GM18867 (cell line): ENCODE measurements at regions not wholly inside any gene's neighbourhood (a gene's known extent, or its start where the extent isn't known, plus 50 kb on each side); places are given as distances from the start of the nearest gene placed in this dataset.
"Not testable (repeated sequence)": the region's sequence is repeated elsewhere in the genome, so short reads cannot be mapped to it uniquely, and the experiment has no call there.

ENCODE experiments used
- ATAC-seq: cut with Tn5 transposase; IDR thresholded peaks from one replicate; pipeline ENCODE4 v1.9.1; 2021; ENCODE audit warnings: mild to moderate bottlenecking, moderate library complexity; ENCODE audit not compliant: unreplicated experiment

DNA sequence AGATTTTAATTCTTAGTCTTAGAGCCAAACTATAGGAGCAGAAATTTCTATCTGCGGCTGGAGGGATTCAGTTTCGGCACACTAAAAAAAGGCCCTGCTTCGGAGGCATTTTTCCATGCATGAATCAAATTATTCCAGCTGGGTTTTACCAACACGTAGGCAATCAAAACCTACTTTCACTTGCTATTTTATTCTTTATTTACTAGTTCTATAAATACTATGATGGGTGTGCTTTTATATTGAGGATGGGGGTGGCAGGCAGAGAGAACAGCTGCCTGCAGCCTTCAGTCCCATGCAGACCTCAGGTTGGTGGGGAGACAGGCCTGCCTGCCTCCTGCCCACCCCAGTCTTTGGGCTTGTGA lies 609.8 kb downstream of the BCOR start:
- no peak for ATAC-seq

DNA sequence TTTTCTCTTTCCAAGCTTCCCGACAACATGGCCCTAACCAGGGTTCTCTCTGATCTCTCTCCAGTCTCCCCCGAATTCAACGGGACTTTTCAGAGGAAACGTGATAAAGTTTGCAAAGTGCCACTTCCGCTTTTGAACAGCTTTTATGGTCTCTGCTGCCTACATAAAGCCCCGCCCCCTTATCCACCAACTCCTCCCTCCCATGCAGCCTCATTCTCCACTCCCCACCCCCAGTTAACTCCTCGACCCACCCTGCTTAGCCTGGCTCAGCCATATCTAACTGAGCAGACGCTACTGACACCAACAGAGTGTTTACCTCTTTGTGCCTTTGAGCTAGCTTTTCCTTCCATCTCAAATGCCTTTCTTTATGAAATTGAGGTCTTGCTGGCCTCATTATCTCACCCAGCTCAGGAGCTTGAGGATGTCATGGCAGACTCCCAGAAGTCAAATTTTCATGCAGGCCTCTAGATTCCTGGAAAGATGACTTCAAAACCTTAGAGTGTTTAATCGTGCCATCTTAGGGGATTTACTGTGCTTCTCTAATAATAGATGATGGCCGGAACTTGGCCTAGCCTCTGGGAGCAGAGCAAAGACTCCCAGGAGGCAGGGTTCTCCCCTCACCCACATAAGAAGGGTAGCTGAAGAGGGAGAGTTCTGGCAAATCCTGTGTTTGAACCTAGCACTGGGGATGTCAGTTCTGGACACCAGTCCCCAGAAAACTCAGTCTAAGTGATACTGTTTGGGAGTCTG lies 606.0 kb downstream of the BCOR start:
- peak; percentile 64 for ATAC-seq

DNA sequence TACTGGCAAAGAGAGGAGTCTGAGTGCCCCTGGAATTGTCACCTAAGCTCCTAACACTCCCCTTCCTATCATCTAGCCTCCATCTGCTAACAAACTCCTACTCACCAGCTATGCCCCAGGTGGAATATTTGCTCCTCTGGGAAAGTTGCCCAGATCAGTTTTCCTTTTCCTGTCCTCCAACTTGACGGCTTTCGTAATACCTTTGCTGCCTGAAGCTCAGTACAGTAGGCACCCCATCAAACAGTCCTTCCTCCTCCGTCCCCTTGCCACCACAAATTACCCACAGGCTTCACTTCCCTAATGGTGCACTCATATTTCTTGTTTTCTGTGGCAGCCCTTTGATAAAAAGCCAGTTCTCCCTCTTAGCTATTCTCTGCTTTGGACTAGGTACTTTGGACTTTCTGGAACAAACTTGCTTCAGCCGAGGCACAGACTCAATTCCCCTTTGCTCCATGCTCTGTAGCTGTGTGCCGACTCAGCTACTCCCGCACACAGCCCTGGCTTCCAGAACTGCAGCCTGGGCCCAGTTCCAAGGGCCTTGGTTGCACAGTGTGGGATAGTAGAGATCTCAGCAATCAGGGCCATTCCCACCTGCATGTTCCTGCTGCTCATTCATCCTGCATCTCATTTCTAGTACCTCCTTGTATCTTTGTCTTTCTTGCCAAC lies 605.1 kb downstream of the BCOR start:
- peak; percentile 66 for ATAC-seq

- no peak for ATAC-seq
Measured at GRCh38 chrX:39493168-39493567, 604.6 kb downstream of the BCOR start.

GRCh38 chrX:39497117-39497516 lies 600.6 kb downstream of the BCOR start:
- not testable (repeated sequence) for ATAC-seq

- no peak for ATAC-seq
Measured at GRCh38 chrX:39497702-39498265, 600.0 kb downstream of the BCOR start.

DNA sequence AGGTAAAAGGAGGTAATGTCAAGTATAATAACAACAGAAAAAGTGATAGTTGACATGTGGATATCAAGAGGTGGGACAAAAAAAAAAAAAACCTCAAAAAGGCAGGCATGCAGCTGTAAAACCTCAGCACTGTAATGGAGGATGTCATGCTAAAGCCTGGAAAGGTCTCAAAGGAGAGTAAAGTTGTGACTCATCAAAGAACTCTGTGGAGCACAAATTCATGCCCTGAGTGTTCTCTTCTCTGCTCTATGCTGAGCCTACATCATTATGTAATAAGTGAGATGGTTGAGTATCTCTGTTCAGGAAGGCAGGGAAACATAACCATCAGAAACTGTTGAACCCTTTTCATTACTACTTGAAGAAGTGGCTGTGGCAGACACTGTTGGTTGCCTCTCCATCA lies 597.8 kb downstream of the BCOR start:
- no peak for ATAC-seq

DNA sequence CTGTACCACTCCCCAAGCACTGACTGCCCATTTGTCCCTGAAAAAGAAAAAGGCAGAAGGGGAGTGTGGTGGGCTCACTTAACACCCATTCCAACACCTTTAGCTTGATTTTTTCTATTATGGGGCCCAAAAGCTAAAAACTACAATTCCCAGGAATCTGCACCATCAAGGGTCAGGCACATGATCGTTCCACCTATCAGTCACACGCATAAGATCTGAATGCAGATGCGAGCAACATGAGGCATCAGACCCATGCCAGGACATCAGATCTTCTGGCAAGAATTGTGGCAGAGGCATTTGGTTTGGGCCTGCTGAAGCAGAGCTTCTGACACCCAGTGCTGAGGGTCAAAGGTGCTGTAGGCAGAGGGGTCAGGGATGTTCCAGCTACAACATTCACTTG lies 595.9 kb downstream of the BCOR start:
- no peak for ATAC-seq

- no peak for ATAC-seq
Measured at GRCh38 chrX:39502486-39502885, 595.3 kb downstream of the BCOR start.

- ATAC-seq: no peak
Measured at GRCh38 chrX:39504227-39504626, 593.5 kb downstream of the BCOR start.

DNA sequence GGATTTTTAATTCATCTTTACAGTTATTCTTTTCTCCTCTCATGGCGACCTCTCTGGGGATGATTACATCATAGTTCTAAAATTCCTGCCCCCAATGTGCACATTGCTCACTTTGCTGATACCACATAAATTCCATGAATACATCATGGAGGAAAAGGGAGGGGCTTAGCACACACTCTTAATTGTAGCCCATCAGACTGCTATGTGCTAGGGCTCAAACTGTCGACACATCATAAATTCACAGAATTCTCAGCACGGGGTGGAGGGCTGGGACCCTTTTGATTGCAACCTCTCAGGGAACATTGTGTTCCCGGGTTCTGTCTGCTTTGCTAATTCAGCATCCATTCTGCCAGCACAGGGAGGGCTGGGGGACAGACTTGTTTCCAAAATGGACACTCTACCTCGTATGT lies 592.9 kb downstream of the BCOR start:
- ATAC-seq: no peak

DNA sequence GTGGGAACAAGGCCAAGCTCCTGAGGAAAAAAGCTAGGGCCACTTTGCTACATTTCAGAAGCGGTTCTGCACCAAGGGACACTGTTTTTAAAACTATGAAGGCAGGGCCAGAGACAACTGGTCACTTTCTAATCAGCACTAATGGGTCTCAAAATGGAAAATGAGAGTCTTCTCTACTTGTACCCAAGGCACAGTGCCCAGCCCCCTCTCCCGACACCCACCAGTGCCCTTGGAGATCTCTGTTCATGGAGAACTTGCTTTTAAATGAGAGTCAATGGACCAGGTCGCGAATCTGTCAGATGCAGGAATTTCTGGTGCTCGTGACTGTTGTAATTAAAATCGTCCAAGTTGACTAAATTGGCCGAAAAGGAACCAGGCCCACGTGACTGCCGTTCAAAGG lies 591.6 kb downstream of the BCOR start:
- no peak for ATAC-seq

DNA sequence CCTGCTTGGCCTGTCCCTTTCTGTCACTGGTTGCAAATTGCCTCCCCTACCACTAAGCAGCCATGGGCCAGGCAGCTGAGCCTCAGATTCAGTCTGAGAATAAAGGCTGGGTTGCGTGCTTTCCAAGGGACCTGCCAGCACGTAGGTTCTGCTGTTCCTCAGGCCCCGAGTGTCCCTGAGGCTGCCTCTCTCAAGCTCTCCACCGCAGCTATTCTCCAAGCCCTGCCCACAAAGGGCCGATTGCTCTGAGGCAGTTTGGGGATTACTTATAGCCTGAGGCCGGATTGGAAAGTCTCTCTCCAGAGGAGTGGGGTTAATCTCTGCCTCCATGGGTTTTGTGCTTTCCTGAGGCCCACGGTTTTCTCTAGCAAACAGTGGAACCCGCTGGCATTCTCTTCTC lies 590.7 kb downstream of the BCOR start:
- ATAC-seq: no peak

GRCh38 chrX:39507617-39508299 lies 590.0 kb downstream of the BCOR start:
- ATAC-seq: no peak

DNA sequence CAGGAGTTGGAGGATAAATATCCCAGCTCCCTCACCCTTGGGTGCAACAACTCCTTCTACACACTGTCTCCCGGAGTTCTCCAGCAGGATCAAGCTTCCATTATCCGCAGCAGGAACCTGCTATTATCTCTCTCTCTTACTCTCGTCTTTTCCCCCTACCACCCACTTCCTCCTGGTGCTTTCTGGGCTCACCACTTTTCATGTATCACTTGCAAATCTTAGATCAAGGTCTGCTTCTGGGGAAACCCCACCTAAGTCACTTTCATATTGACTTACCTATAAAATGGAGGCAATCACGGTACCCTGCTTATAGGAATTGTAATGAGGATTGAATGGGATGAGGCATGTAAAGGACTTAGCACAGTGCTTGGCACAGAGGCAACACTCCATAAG lies 589.5 kb downstream of the BCOR start:
- ATAC-seq: no peak

GRCh38 chrX:39509157-39509556 lies 588.6 kb downstream of the BCOR start:
- no peak for ATAC-seq

- no peak for ATAC-seq
Measured at GRCh38 chrX:39513836-39514235, 583.9 kb downstream of the BCOR start.

DNA sequence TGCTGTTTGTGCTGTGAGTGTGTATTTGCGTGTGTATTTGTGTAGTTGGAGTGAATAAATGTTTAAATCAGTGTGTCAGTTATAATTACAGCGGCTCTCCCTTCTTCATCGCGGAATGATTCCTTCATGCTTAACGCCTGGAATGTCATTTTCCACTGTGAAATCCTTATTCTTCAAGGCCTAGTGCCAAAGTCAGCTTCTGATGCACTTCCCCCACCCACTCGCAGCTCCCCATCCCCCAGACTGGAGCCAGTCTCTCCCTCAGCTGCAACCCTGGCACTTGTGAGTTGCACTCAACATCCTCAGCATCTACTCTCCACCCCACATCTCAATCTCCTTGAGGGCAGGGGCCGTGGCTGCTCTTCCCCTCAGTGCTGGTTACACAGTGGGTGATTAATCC lies 583.0 kb downstream of the BCOR start:
- no peak for ATAC-seq

DNA sequence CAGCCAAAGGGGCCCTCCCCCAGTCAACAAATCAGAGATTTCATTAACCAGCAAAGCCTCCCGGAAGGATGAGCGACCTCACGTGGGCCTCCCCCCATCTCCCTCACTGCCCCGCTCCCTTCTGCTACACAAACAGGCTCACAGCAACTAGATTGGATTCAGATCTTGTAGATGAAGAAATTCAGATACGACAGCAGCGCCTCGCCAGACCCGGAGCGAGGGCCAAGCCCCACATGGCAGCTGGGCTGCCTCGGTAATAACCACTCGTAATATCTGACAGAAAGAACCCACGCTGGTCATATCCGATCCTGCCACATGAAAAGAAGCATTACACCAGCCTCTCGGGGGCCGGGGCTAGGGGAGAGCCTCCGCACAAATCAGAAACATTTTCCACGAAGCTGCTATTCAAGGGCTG lies 581.3 kb downstream of the BCOR start:
- no peak for ATAC-seq

- ATAC-seq: no peak
Measured at GRCh38 chrX:39518476-39519029, 579.2 kb downstream of the BCOR start.

GRCh38 chrX:39519030-39519488 lies 578.7 kb downstream of the BCOR start:
- ATAC-seq: no peak
